NT2/D1 (cell line): ENCODE measurements at regions not wholly inside any gene's neighbourhood (a gene's known extent, or its start where the extent isn't known, plus 50 kb on each side); places are given as distances from the start of the nearest gene placed in this dataset.

Experiments
- SUZ12 ChIP-seq: IDR thresholded peaks from 2 replicates; pipeline ENCODE4 v1.6.1; 2011; ENCODE audit not compliant: insufficient read length, insufficient read depth; ENCODE audit errors: extremely low read depth
- YY1 ChIP-seq: IDR thresholded peaks from 2 replicates; pipeline ENCODE4 v1.6.1; 2011; ENCODE audit not compliant: insufficient read length, insufficient read depth
- ZNF274 ChIP-seq: IDR thresholded peaks from 2 replicates; pipeline ENCODE4 v1.6.1; 2011; ENCODE audit warnings: mild to moderate bottlenecking, low read depth, low read length

GRCh38 chr10:130960531-130960930 lies 351.0 kb downstream of the TCERG1L start:
- TF ChIP-seq ZNF274 (no peak), YY1 (no peak), SUZ12 (no peak)
